Karpas-422 (cell line): ENCODE measurements at regions not wholly inside any gene's neighbourhood (a gene's known extent, or its start where the extent isn't known, plus 50 kb on each side); places are given as distances from the start of the nearest gene placed in this dataset.

ENCODE experiments used
- DNase-seq: peaks from one replicate; pipeline ENCODE4 v3.0.0-alpha.2; 2015
- H2AFZ ChIP-seq: fragments of 200-600 bp; sonication (generic); 2 replicates; pipeline ENCODE4 v1.6.1; 2014; ENCODE audit warnings: antibody characterized with exemption, low read length, mixed read lengths
- H3K27ac ChIP-seq: fragments of 200-600 bp; sonication (generic); 2 replicates; pipeline ENCODE4 v1.5.1; 2014; ENCODE audit warnings: mild to moderate bottlenecking, low read length, moderate library complexity
- H3K27me3 ChIP-seq: fragments of 200-600 bp; sonication (generic); 2 replicates; pipeline ENCODE4 v1.6.1; 2014; ENCODE audit warnings: low read length, mixed read lengths
- H3K36me3 ChIP-seq: fragments of 200-600 bp; sonication (generic); 2 replicates; pipeline ENCODE4 v1.6.1; 2014; ENCODE audit warnings: low read length, mixed read lengths; ENCODE audit not compliant: insufficient read depth
- H3K4me1 ChIP-seq: fragments of 200-600 bp; sonication (generic); 2 replicates; pipeline ENCODE4 v1.6.1; 2014; ENCODE audit warnings: mild to moderate bottlenecking, low read length, mixed read lengths
- H3K4me2 ChIP-seq: fragments of 200-600 bp; sonication (generic); 2 replicates; pipeline ENCODE4 v1.6.1; 2014; ENCODE audit warnings: low read length, low read depth, mild to moderate bottlenecking; ENCODE audit not compliant: poor library complexity, severe bottlenecking
- H3K4me3 ChIP-seq: fragments of 200-600 bp; sonication (generic); 2 replicates; pipeline ENCODE4 v1.5.1; 2014; ENCODE audit warnings: mild to moderate bottlenecking, antibody characterized with exemption, low read length, mixed read lengths
- H3K79me2 ChIP-seq: fragments of 200-600 bp; sonication (generic); 2 replicates; pipeline ENCODE4 v1.6.1; 2014; ENCODE audit warnings: mild to moderate bottlenecking, low read length, mixed read lengths
- H3K9ac ChIP-seq: fragments of 200-600 bp; sonication (generic); 2 replicates; pipeline ENCODE4 v1.6.0; 2014; ENCODE audit warnings: low read length
- H3K9me2 ChIP-seq: fragments of 200-600 bp; sonication (generic), shearing (Covaris generic); replicated peaks from 2 replicates; pipeline ENCODE4 v1.6.0; 2014; ENCODE audit warnings: mild to moderate bottlenecking, low read length, moderate library complexity; ENCODE audit not compliant: insufficient read depth
- H3K9me3 ChIP-seq: fragments of 300-700, 200-600 bp; sonication (generic); 2 replicates; pipeline ENCODE4 v1.6.1; 2014; ENCODE audit warnings: low read length, mixed read lengths
- H4K20me1 ChIP-seq: fragments of 200-600 bp; sonication (generic); 2 replicates; pipeline ENCODE4 v1.6.1; 2014; ENCODE audit warnings: mild to moderate bottlenecking, antibody characterized with exemption, low read length, low read depth; ENCODE audit not compliant: insufficient read depth

GRCh38 chrX:122241959-122242358 is 942.1 kb upstream of the GRIA3 start:
- Histone ChIP-seq H2AFZ (no peak overlapping the region), H3K9me3 (peaks cover 38% of the 10 kb centered on the region), H3K36me3 (no peaks in the 10 kb centered on the region), H3K27me3 (no peaks in the 10 kb centered on the region), H3K4me1 (no peaks in the 10 kb centered on the region), H3K9me2 (no peaks in the 10 kb centered on the region), H3K4me2 (no peak overlapping the region), H3K79me2 (no peaks in the 10 kb centered on the region), H4K20me1 (no peaks in the 10 kb centered on the region), H3K4me3 (no peak overlapping the region), H3K27ac (no peak overlapping the region), H3K9ac (no peak overlapping the region)
- no peak for DNase-seq

- Histone ChIP-seq H3K4me3 (no peak overlapping the region), H3K9ac (no peak overlapping the region), H3K4me1 (no peaks in the 10 kb centered on the region), H3K79me2 (no peaks in the 10 kb centered on the region), H4K20me1 (no peaks in the 10 kb centered on the region), H3K36me3 (no peaks in the 10 kb centered on the region), H2AFZ (no peak overlapping the region), H3K9me2 (no peaks in the 10 kb centered on the region), H3K27ac (no peak overlapping the region), H3K27me3 (no peaks in the 10 kb centered on the region), H3K9me3 (peaks cover 48% of the 10 kb centered on the region), H3K4me2 (no peak overlapping the region)
- no peak for DNase-seq
These were observed 940.0 kb upstream of the GRIA3 start for GRCh38 chrX:122244080-122244479.

- Histone ChIP-seq H4K20me1 (no peaks in the 10 kb centered on the region), H3K9me3 (peaks cover 53% of the 10 kb centered on the region), H3K79me2 (no peaks in the 10 kb centered on the region), H3K4me2 (no peak overlapping the region), H3K4me3 (no peak overlapping the region), H3K9me2 (no peaks in the 10 kb centered on the region), H3K27ac (no peak overlapping the region), H2AFZ (no peak overlapping the region), H3K36me3 (no peaks in the 10 kb centered on the region), H3K9ac (no peak overlapping the region), H3K4me1 (no peaks in the 10 kb centered on the region), H3K27me3 (no peaks in the 10 kb centered on the region)
- no peak for DNase-seq
These were observed 938.9 kb upstream of the GRIA3 start for GRCh38 chrX:122245175-122245574.

- no peaks in the 10 kb centered on the region for H3K4me1 ChIP-seq
- no peaks in the 10 kb centered on the region for H3K36me3 ChIP-seq
- no peak overlapping the region for H3K4me3 ChIP-seq
- H3K27me3 ChIP-seq: no peaks in the 10 kb centered on the region
- no peak overlapping the region for H3K27ac ChIP-seq
- H3K4me2 ChIP-seq: no peak overlapping the region
- H3K79me2 ChIP-seq: no peaks in the 10 kb centered on the region
- no peaks in the 10 kb centered on the region for H3K9me2 ChIP-seq
- H3K9me3 ChIP-seq: peaks cover 50% of the 10 kb centered on the region
- no peak for DNase-seq
- H3K9ac ChIP-seq: no peak overlapping the region
- H4K20me1 ChIP-seq: no peaks in the 10 kb centered on the region
- H2AFZ ChIP-seq: no peak overlapping the region
These were observed 938.1 kb upstream of the GRIA3 start for GRCh38 chrX:122245943-122246342.

- Histone ChIP-seq H3K4me2 (no peak overlapping the region), H3K27me3 (no peaks in the 10 kb centered on the region), H3K9me2 (no peaks in the 10 kb centered on the region), H3K79me2 (no peaks in the 10 kb centered on the region), H2AFZ (no peak overlapping the region), H3K4me1 (no peaks in the 10 kb centered on the region), H3K4me3 (no peak overlapping the region), H3K9me3 (peaks cover 53% of the 10 kb centered on the region), H3K36me3 (no peaks in the 10 kb centered on the region), H3K9ac (no peak overlapping the region), H4K20me1 (no peaks in the 10 kb centered on the region), H3K27ac (no peak overlapping the region)
- no peak for DNase-seq
These were observed 937.1 kb upstream of the GRIA3 start for GRCh38 chrX:122246937-122247336.

- DNase-seq: no peak
- Histone ChIP-seq H3K9ac (no peak overlapping the region), H3K27ac (no peak overlapping the region), H3K9me2 (no peaks in the 10 kb centered on the region), H3K36me3 (no peaks in the 10 kb centered on the region), H3K27me3 (no peaks in the 10 kb centered on the region), H3K9me3 (peaks cover 57% of the 10 kb centered on the region), H3K79me2 (no peaks in the 10 kb centered on the region), H3K4me1 (no peaks in the 10 kb centered on the region), H3K4me2 (no peak overlapping the region), H4K20me1 (no peaks in the 10 kb centered on the region), H2AFZ (no peak overlapping the region), H3K4me3 (no peak overlapping the region)
These were observed 935.4 kb upstream of the GRIA3 start for GRCh38 chrX:122248681-122249080.

- no peaks in the 10 kb centered on the region for H3K36me3 ChIP-seq
- H3K4me3 ChIP-seq: no peak overlapping the region
- H3K27ac ChIP-seq: no peak overlapping the region
- no peak for DNase-seq
- H3K4me2 ChIP-seq: no peak overlapping the region
- H3K79me2 ChIP-seq: no peaks in the 10 kb centered on the region
- no peak overlapping the region for H2AFZ ChIP-seq
- H4K20me1 ChIP-seq: no peaks in the 10 kb centered on the region
- no peaks in the 10 kb centered on the region for H3K27me3 ChIP-seq
- no peaks in the 10 kb centered on the region for H3K4me1 ChIP-seq
- no peaks in the 10 kb centered on the region for H3K9me2 ChIP-seq
- peaks cover 37% of the 10 kb centered on the region for H3K9me3 ChIP-seq
- no peak overlapping the region for H3K9ac ChIP-seq
These were observed 931.6 kb upstream of the GRIA3 start for GRCh38 chrX:122252454-122252853.

GRCh38 chrX:122268353-122268752 is 915.7 kb upstream of the GRIA3 start:
- Histone ChIP-seq H3K9me3 (peaks cover 35% of the 10 kb centered on the region), H3K79me2 (no peaks in the 10 kb centered on the region), H3K27ac (no peak overlapping the region), H3K4me3 (no peak overlapping the region), H3K27me3 (no peaks in the 10 kb centered on the region), H3K36me3 (no peaks in the 10 kb centered on the region), H2AFZ (no peak overlapping the region), H3K4me2 (no peak overlapping the region), H3K4me1 (no peaks in the 10 kb centered on the region), H3K9me2 (no peaks in the 10 kb centered on the region), H4K20me1 (no peaks in the 10 kb centered on the region), H3K9ac (no peak overlapping the region)
- no peak for DNase-seq

GRCh38 chrX:122269243-122269781 is 914.8 kb upstream of the GRIA3 start:
- H2AFZ ChIP-seq: no peak overlapping the region
- peaks cover 35% of the 10 kb centered on the region for H3K9me3 ChIP-seq
- no peaks in the 10 kb centered on the region for H3K4me1 ChIP-seq
- H3K9me2 ChIP-seq: no peaks in the 10 kb centered on the region
- no peaks in the 10 kb centered on the region for H3K36me3 ChIP-seq
- H4K20me1 ChIP-seq: no peaks in the 10 kb centered on the region
- no peaks in the 10 kb centered on the region for H3K27me3 ChIP-seq
- H3K79me2 ChIP-seq: no peaks in the 10 kb centered on the region
- no peak overlapping the region for H3K4me3 ChIP-seq
- DNase-seq: no peak
- no peak overlapping the region for H3K9ac ChIP-seq
- no peak overlapping the region for H3K4me2 ChIP-seq
- no peak overlapping the region for H3K27ac ChIP-seq
